ENCODE measurements at regions not wholly inside any gene's neighbourhood (a gene's known extent, or its start where the extent isn't known, plus 50 kb on each side); places are given as distances from the start of the nearest gene placed in this dataset.

- no peak overlapping the region for H3K4me3 ChIP-seq (replicated peaks; ENCODE audit: low read depth, low read length)
- no peaks in the 10 kb centered on the region for H3K27me3 ChIP-seq (replicated peaks; ENCODE audit: control insufficient read depth, insufficient read depth, low read length)
- TF ChIP-seq CTCF (IDR thresholded peaks at IDR 0.05; ENCODE audit: insufficient read depth, low read length, poor library complexity, severe bottlenecking): no peak
- H3K36me3 ChIP-seq (ENCODE audit: control insufficient read depth, insufficient read depth, low read length): no peaks in the 10 kb centered on the region
- no peak for DNase-seq (ENCODE audit: extremely low read depth, insufficient read length)
Observed at GRCh38 chr7:25619963-25620799, 391.9 kb upstream of the NPVF start.

DNA sequence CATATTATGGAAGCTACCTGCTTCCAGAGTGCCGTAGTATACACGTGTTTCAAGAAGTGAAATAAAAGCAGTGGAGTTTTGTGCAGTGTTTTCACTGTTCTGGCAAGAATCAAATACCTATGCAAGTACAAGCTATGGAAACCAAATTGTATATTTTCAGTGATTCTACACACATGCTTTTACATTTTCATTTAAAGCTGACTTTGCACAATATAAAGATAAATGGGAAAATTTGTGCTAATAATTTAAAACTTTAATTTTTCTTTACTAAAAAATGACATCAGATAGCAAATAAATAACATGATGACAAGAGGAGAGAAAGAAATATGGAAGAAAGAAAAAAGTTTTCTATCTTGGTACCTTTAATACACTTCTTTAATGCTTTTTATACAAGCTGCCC lies 393.7 kb upstream of the NPVF start:
- Histone ChIP-seq H3K4me3 (replicated peaks; ENCODE audit: low read depth, low read length) (no peak overlapping the region), H3K36me3 (ENCODE audit: control insufficient read depth, insufficient read depth, low read length) (no peaks in the 10 kb centered on the region), H3K27me3 (replicated peaks; ENCODE audit: control insufficient read depth, insufficient read depth, low read length) (no peaks in the 10 kb centered on the region)
- no peak for TF ChIP-seq CTCF (IDR thresholded peaks at IDR 0.05; ENCODE audit: insufficient read depth, low read length, poor library complexity, severe bottlenecking)
- DNase-seq (ENCODE audit: extremely low read depth, insufficient read length): no peak

DNA sequence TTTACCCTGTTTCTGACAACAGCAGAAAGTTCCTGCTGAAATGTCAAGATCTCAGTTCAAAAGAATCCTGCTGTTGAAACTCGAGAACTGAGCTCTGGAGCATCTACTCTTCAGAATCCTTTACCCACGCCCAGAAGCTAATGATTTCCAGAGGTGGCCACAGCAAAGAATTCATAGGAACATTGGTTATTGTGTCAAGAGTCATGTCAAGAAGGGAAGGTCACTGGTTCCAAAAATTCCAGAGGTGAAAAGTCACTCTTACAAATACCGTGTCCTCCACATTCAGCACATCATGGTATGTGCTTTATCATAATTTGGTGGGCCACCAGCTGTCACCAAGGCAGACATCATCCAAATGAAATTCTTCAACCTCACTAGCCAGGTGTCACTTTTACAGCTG lies 394.4 kb upstream of the NPVF start:
- Histone ChIP-seq H3K4me3 (replicated peaks; ENCODE audit: low read depth, low read length) (no peak overlapping the region), H3K36me3 (ENCODE audit: control insufficient read depth, insufficient read depth, low read length) (no peaks in the 10 kb centered on the region), H3K27me3 (replicated peaks; ENCODE audit: control insufficient read depth, insufficient read depth, low read length) (no peaks in the 10 kb centered on the region)
- DNase-seq (ENCODE audit: extremely low read depth, insufficient read length): no peak
- no peak for TF ChIP-seq CTCF (IDR thresholded peaks at IDR 0.05; ENCODE audit: insufficient read depth, low read length, poor library complexity, severe bottlenecking)

DNA sequence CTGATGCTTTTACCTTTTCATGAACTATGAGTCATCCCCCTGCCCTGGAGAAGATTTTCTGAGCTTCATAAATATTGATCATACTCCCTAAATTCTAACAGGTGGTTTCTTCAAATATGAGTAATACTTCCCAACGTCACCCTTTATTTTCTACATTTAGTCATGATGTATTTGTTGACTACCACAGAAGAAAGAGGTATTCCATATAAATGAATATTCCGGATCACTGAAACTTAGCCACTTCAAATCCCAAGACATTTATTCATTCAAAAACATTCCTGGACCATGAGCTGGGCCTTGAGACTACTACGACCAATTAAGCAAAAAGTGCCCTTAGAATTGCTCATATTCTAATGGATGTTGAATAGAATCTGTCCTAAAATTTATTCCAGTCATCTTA lies 395.8 kb upstream of the NPVF start:
- no peak for TF ChIP-seq CTCF (IDR thresholded peaks at IDR 0.05; ENCODE audit: insufficient read depth, low read length, poor library complexity, severe bottlenecking)
- Histone ChIP-seq H3K36me3 (ENCODE audit: control insufficient read depth, insufficient read depth, low read length) (no peaks in the 10 kb centered on the region), H3K4me3 (replicated peaks; ENCODE audit: low read depth, low read length) (no peak overlapping the region), H3K27me3 (replicated peaks; ENCODE audit: control insufficient read depth, insufficient read depth, low read length) (no peaks in the 10 kb centered on the region)
- DNase-seq (ENCODE audit: extremely low read depth, insufficient read length): no peak

GRCh38 chr7:25624833-25625232 lies 396.5 kb upstream of the NPVF start:
- no peak for TF ChIP-seq CTCF (IDR thresholded peaks at IDR 0.05; ENCODE audit: insufficient read depth, low read length, poor library complexity, severe bottlenecking)
- H3K4me3 ChIP-seq (replicated peaks; ENCODE audit: low read depth, low read length): no peak overlapping the region
- H3K27me3 ChIP-seq (replicated peaks; ENCODE audit: control insufficient read depth, insufficient read depth, low read length): no peaks in the 10 kb centered on the region
- no peaks in the 10 kb centered on the region for H3K36me3 ChIP-seq (ENCODE audit: control insufficient read depth, insufficient read depth, low read length)
- no peak for DNase-seq (ENCODE audit: extremely low read depth, insufficient read length)

Data from GM06990 (cell line).